Loucy (cell line): ENCODE measurements at regions not wholly inside any gene's neighbourhood (a gene's known extent, or its start where the extent isn't known, plus 50 kb on each side); places are given as distances from the start of the nearest gene placed in this dataset.

Experiments
- H2AFZ ChIP-seq: fragments of 200-600 bp; sonication (generic); 2 replicates; pipeline ENCODE4 v1.6.0; 2016; ENCODE audit warnings: antibody characterized with exemption, mild to moderate bottlenecking, low read length, moderate library complexity
- H3F3A ChIP-seq: fragments of 200-600 bp; 2 replicates; pipeline ENCODE4 v1.6.0; 2016; ENCODE audit warnings: antibody characterized with exemption, low read depth, mild to moderate bottlenecking
- H3K27me3 ChIP-seq: fragments of 200-600 bp; sonication (generic); 2 replicates; pipeline ENCODE4 v1.6.1; 2014; ENCODE audit warnings: low read length, mild to moderate bottlenecking; ENCODE audit not compliant: insufficient read depth, poor library complexity, severe bottlenecking
- H3K36me3 ChIP-seq: fragments of 200-600 bp; sonication (generic); 2 replicates; pipeline ENCODE4 v1.6.1; 2016; ENCODE audit warnings: low read length; ENCODE audit not compliant: insufficient read depth
- H3K4me1 ChIP-seq: fragments of 200-600 bp; sonication (generic); 2 replicates; pipeline ENCODE4 v1.5.1; 2014; ENCODE audit warnings: low read length, mild to moderate bottlenecking; ENCODE audit not compliant: insufficient read depth, poor library complexity, severe bottlenecking
- H3K4me2 ChIP-seq: fragments of 200-600 bp; sonication (generic); 2 replicates; pipeline ENCODE4 v1.6.0; 2014; ENCODE audit warnings: antibody characterized with exemption, low read length, low read depth, mild to moderate bottlenecking; ENCODE audit not compliant: poor library complexity, severe bottlenecking
- H3K4me3 ChIP-seq: fragments of 200-600 bp; sonication (generic); 2 replicates; pipeline ENCODE4 v1.5.1; 2014; ENCODE audit warnings: low read length, mild to moderate bottlenecking, mixed read lengths; ENCODE audit not compliant: poor library complexity, severe bottlenecking
- H3K79me2 ChIP-seq: fragments of 200-600 bp; sonication (generic); 2 replicates; pipeline ENCODE4 v1.6.1; 2014; ENCODE audit warnings: low read length; ENCODE audit not compliant: insufficient read depth
- H3K9ac ChIP-seq: fragments of 200-600 bp; sonication (generic); 2 replicates; pipeline ENCODE4 v1.6.0; 2014; ENCODE audit warnings: mild to moderate bottlenecking, low read depth, low read length, moderate library complexity; ENCODE audit not compliant: poor library complexity, severe bottlenecking
- H3K9me2 ChIP-seq: fragments of 200-600 bp; sonication (generic); replicated peaks from 2 replicates; pipeline ENCODE4 v1.6.1; 2016; ENCODE audit warnings: low read depth, low read length, mixed read lengths
- H3K9me3 ChIP-seq: fragments of 200-600 bp; sonication (generic); 2 replicates; pipeline ENCODE4 v1.6.1; 2014; ENCODE audit warnings: mild to moderate bottlenecking, antibody characterized with exemption, low read length, low read depth; ENCODE audit not compliant: insufficient read depth
- H4K20me1 ChIP-seq: fragments of 200-600 bp; sonication (generic); 2 replicates; pipeline ENCODE4 v1.6.0; 2014; ENCODE audit warnings: antibody characterized with exemption, low read length, mild to moderate bottlenecking; ENCODE audit not compliant: insufficient read depth, poor library complexity, severe bottlenecking
- CTCF ChIP-seq: fragments of 200-600 bp; sonication (generic); conservative IDR thresholded peaks from 2 replicates; pipeline ENCODE4 v1.5.1; 2014; ENCODE audit warnings: mild to moderate bottlenecking, antibody characterized with exemption, low read length
- EZH2phosphoT487 ChIP-seq: fragments of 200-600 bp; IDR thresholded peaks from 2 replicates; pipeline ENCODE4 v1.6.1; 2018; ENCODE audit warnings: antibody characterized with exemption, mild to moderate bottlenecking, moderate library complexity, borderline replicate concordance

DNA sequence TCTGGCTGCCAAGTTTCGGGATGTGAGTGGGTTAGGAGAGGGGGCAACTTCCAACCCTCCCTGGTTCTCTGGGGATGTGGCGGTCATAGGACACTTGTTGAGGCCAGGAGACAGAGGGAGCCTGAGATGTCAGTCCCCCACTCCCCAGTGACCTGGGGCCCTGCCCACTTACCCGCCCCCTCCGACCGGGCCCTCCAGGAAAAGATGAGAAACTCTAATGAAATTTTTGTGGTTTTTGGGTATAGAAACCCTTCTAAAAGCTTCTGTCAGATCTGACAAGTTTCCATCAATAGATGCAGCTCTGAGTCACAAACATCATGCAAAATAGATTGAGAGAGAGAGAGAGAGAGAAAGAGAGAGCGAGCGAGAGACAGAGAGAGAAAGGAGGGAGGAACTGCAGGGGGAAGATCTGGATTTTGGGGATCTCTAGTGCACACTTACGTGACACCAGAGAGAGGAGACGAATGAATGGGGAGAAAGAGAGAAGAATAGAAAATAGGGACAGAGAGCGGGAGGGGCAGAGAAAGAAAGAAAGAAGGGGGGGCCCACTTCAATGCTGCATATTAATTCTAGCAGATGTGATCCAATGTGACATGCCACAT, 94.0 kb downstream of the PTPRS start:
- Histone ChIP-seq H2AFZ (no peak overlapping the region), H3K4me1 (no peaks in the 10 kb centered on the region), H3K4me3 (no peak overlapping the region), H4K20me1 (no peaks in the 10 kb centered on the region), H3K9ac (no peak overlapping the region), H3K79me2 (no peaks in the 10 kb centered on the region), H3K9me3 (no peaks in the 10 kb centered on the region), H3K4me2 (no peak overlapping the region), H3F3A (no peaks in the 10 kb centered on the region), H3K36me3 (no peaks in the 10 kb centered on the region), H3K27me3 (no peaks in the 10 kb centered on the region), H3K9me2 (no peaks in the 10 kb centered on the region)
- TF ChIP-seq EZH2phosphoT487 (no peak), CTCF (no peak)

DNA sequence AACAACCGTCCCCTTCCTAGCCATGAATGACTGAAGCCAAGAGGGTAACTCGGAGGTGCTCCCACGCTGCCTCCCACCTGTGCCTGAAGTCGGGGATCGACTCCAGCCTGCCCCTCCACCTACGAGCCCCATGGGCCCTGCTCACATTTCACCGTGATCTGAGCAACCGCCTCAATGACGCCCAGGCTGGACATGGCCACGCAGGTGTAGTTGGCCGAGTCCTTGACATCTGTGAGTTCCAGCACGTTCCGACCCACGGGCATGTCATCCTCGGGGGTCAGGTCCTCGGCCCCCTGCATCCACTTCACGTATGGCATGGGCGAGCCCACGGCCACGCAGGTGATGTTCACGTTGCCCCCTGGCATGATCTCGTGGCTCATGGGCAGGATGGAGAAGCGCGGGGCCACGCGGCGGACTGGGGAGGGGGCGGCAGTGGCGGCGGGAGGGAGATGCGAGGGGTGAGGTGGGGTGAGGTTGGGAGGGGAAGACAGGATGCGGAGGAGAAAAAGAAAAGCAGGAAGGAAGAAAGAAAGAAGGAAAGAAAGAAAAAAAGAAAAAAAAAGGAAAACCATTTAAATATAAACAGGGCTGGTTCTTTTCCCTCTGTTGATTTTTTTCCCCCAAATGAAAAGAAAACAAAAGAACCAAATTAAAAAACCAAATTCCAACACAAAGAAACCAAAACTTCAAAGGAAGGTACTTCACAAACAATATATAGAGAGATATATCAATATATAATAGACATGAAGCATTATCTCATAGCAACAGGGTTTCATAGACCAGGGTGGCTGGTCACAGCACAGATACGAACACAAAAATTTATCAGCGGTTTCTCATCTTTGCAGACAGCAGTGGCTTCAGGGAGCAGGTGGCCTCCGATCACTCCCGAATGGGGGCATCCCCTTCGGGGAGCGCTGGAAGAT, 94.7 kb downstream of the PTPRS start:
- no peak overlapping the region for H2AFZ ChIP-seq
- no peaks in the 10 kb centered on the region for H3K4me1 ChIP-seq

DNA sequence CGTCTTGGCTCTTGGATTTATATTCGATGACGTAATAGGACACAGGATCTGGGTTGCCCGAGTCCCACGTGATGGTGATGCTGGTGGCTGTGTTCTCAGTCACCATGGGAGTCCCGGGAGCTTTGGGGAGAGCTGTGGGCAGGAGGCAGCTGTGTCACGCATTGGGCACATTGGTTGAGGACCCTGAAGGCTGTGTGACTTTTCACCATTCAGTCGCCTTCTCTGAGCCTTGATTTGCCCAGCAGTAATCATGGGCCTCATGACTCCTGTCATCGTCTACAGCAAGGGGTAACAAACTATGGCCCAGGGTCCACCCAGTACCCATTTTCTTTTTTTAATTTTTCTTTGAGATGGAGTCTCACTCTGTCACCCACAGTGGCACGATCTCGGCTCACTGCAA, 96.3 kb downstream of the PTPRS start:
- Histone ChIP-seq H3K36me3 (no peaks in the 10 kb centered on the region), H3K4me1 (no peaks in the 10 kb centered on the region), H3F3A (no peaks in the 10 kb centered on the region), H3K4me2 (no peak overlapping the region), H3K4me3 (no peak overlapping the region), H3K9ac (no peak overlapping the region), H4K20me1 (no peaks in the 10 kb centered on the region), H2AFZ (no peak overlapping the region), H3K9me2 (no peaks in the 10 kb centered on the region), H3K27me3 (no peaks in the 10 kb centered on the region), H3K79me2 (no peaks in the 10 kb centered on the region), H3K9me3 (no peaks in the 10 kb centered on the region)
- no peak for TF ChIP-seq EZH2phosphoT487

More for the DNA sequence above, 94.7 kb downstream of the PTPRS start:
- Histone ChIP-seq H3K9me2 (no peaks in the 10 kb centered on the region), H3F3A (no peaks in the 10 kb centered on the region), H3K27me3 (no peaks in the 10 kb centered on the region), H4K20me1 (no peaks in the 10 kb centered on the region), H3K9ac (no peak overlapping the region), H3K36me3 (no peaks in the 10 kb centered on the region), H3K4me2 (no peak overlapping the region), H3K79me2 (no peaks in the 10 kb centered on the region), H3K9me3 (no peaks in the 10 kb centered on the region), H3K4me3 (no peak overlapping the region)
- TF ChIP-seq CTCF (no peak), EZH2phosphoT487 (no peak)
